HCT116 (cell line): ENCODE measurements at regions not wholly inside any gene's neighbourhood (a gene's known extent, or its start where the extent isn't known, plus 50 kb on each side); places are given as distances from the start of the nearest gene placed in this dataset.

ENCODE experiments used
- ATAC-seq: fragments of 200-7000 bp; cut with Tn5 transposase; 2 replicates; pipeline ENCODE4 v1.9.1; 2020; ENCODE audit warnings: mild to moderate bottlenecking, moderate library complexity
- BruUV-seq: library from RNA; stranded (reverse); fragments of 400-500 nt; replicated peaks from 2 replicates; lab custom pipeline; 2021; lab: Mats Ljungman, UMichigan
- CTCF ChIA-PET: fragments of 300-600 bp; sonication (Branson Sonifier 250); formaldehyde crosslinking; loops from one replicate; lab custom pipeline; 2021; ENCODE audit warnings: antibody characterized with exemption; lab: Charles Lee
- POLR2A ChIA-PET: fragments of 300-600, 350-600 bp; sonication (Branson Sonifier 250); formaldehyde crosslinking; loops from one replicate; lab custom pipeline; 2021; ENCODE audit warnings: antibody characterized with exemption; lab: Charles Lee
- RAD21 ChIA-PET, 2 experiments: fragments of 300-600 bp; sonication (Branson Sonifier 250); formaldehyde crosslinking; loops; one replicate each; lab custom pipeline; 2023; ENCODE audit warnings: low total read pairs in 2 of 2; ENCODE audit not compliant: uncharacterized antibody in 2 of 2, unreplicated experiment in 2 of 2, low non-redundant PET in 1 of 2; lab: Charles Lee
- DNase-seq: peaks from one replicate; pipeline ENCODE4 v3.0.0-alpha.2; 2010; ENCODE audit warnings: low read depth, low spot score
- H2AFZ ChIP-seq: fragments of 200-600 bp; shearing (Covaris generic), sonication (generic); 2 replicates; pipeline ENCODE4 v1.6.1; 2017; ENCODE audit warnings: low read depth, mixed run types, mixed read lengths, antibody characterized with exemption, low read length; ENCODE audit not compliant: poor library complexity, severe bottlenecking
- H3K27ac ChIP-seq: 2 replicates; pipeline ENCODE4 v1.5.1; 2012; ENCODE audit warnings: low read depth, low read length
- H3K27me3 ChIP-seq: fragments of 200-600 bp; sonication (generic); 2 replicates; pipeline ENCODE4 v1.6.1; 2016; ENCODE audit warnings: mixed run types, low read length, mixed read lengths; ENCODE audit not compliant: insufficient read depth
- H3K36me3 ChIP-seq, 2 experiments: fragments of 200-500 bp in 1 of 2; fragments of 200-600 bp in 1 of 2; sonication (Bioruptor generic) in 1 of 2; sonication (generic) in 1 of 2; 2 replicates each; pipeline versions ENCODE4 v1.5.1 to v1.6.1; 2014 to 2016; ENCODE audit warnings: low read length in 2 of 2, inconsistent platforms in 1 of 2, mixed read lengths in 1 of 2, mixed run types in 1 of 2; ENCODE audit not compliant: insufficient read depth in 2 of 2, control insufficient read depth in 1 of 2
- H3K4me1 ChIP-seq, 2 experiments: fragments of 200-600 bp in 1 of 2; sonication (generic) in 1 of 2; 2 replicates each; pipeline versions ENCODE4 v1.5.1 to v1.6.1; 2012 to 2017; ENCODE audit warnings: low read length in 2 of 2, inconsistent platforms in 1 of 2, mild to moderate bottlenecking in 1 of 2, mixed read lengths in 1 of 2, mixed run types in 1 of 2, moderate library complexity in 1 of 2; ENCODE audit not compliant: insufficient read depth in 2 of 2, control insufficient read depth in 1 of 2
- H3K4me2 ChIP-seq: fragments of 200-600 bp; sonication (generic); 2 replicates; pipeline ENCODE4 v1.6.1; 2017; ENCODE audit warnings: mixed run types, low read length, mixed read lengths
- H3K4me3 ChIP-seq, 2 experiments: fragments of 200-600 bp in 1 of 2; sonication (generic) in 1 of 2; replicated peaks in 1 of 2; 2 replicates each; pipeline ENCODE4 v1.5.1; 2011 to 2016; ENCODE audit warnings: low read length in 2 of 2, control low read depth in 1 of 2, low read depth in 1 of 2, mild to moderate bottlenecking in 1 of 2, mixed read lengths in 1 of 2, mixed run types in 1 of 2
- H3K79me2 ChIP-seq: fragments of 200-600 bp; sonication (generic); 2 replicates; pipeline ENCODE4 v1.6.1; 2017; ENCODE audit warnings: mild to moderate bottlenecking, mixed run types, low read length, moderate library complexity, mixed read lengths; ENCODE audit not compliant: insufficient read depth
- H3K9ac ChIP-seq: fragments of 200-600 bp; sonication (generic); 2 replicates; pipeline ENCODE4 v1.6.1; 2016; ENCODE audit warnings: low read length, mixed read lengths
- H3K9me2 ChIP-seq: fragments of 200-600 bp; sonication (generic), shearing (Covaris generic); 2 replicates; pipeline ENCODE4 v1.6.1; 2017; ENCODE audit warnings: mixed run types, mild to moderate bottlenecking, moderate library complexity; ENCODE audit not compliant: insufficient read depth
- H3K9me3 ChIP-seq, 2 experiments: fragments of 200-500 bp in 1 of 2; fragments of 200-600 bp in 1 of 2; sonication (Bioruptor generic) in 1 of 2; sonication (generic) in 1 of 2; 2 replicates each; pipeline ENCODE4 v1.6.1; 2014 to 2017; ENCODE audit warnings: low read length in 2 of 2, mixed read lengths in 2 of 2, inconsistent platforms in 1 of 2, low read depth in 1 of 2, mild to moderate bottlenecking in 1 of 2, mixed run types in 1 of 2, moderate library complexity in 1 of 2; ENCODE audit not compliant: control insufficient read depth in 1 of 2, insufficient read depth in 1 of 2
- H4K20me1 ChIP-seq: fragments of 200-600 bp; sonication (generic), shearing (Covaris generic); 2 replicates; pipeline ENCODE4 v1.6.1; 2017; ENCODE audit warnings: mixed run types, mild to moderate bottlenecking, moderate library complexity; ENCODE audit not compliant: insufficient read depth
- ATF3 ChIP-seq: IDR thresholded peaks from 2 replicates; pipeline ENCODE4 v1.6.1; 2012
- CEBPB ChIP-seq: IDR thresholded peaks from 2 replicates; pipeline ENCODE4 v1.6.1; 2012; ENCODE audit warnings: low read depth
- CTCF ChIP-seq, 3 experiments: fragments of 200-600 bp in 1 of 3; sonication (generic) in 1 of 3; IDR thresholded peaks in 2 of 3; conservative IDR thresholded peaks in 1 of 3; 2 replicates each; pipeline ENCODE4 v1.5.1; 2012 to 2017; ENCODE audit warnings: low read depth in 2 of 3, low read length in 2 of 3, antibody characterized with exemption in 1 of 3, borderline replicate concordance in 1 of 3, control low read depth in 1 of 3, mild to moderate bottlenecking in 1 of 3, mixed read lengths in 1 of 3, mixed run types in 1 of 3, moderate library complexity in 1 of 3; ENCODE audit not compliant: insufficient read depth in 1 of 3
- ELF1 ChIP-seq: IDR thresholded peaks from 2 replicates; pipeline ENCODE4 v1.6.1; 2012; ENCODE audit warnings: low read depth, borderline replicate concordance
- EZH2 ChIP-seq: fragments of 200-600 bp; sonication (generic); IDR thresholded peaks from 2 replicates; pipeline ENCODE4 v1.6.1; 2017; ENCODE audit warnings: antibody characterized with exemption, mixed run types
- EZH2phosphoT487 ChIP-seq: fragments of 200-600 bp; IDR thresholded peaks from 2 replicates; pipeline ENCODE4 v1.6.1; 2018; ENCODE audit warnings: antibody characterized with exemption, borderline replicate concordance
- FOSL1 ChIP-seq: IDR thresholded peaks from 2 replicates; pipeline ENCODE4 v1.6.1; 2012; ENCODE audit warnings: low read depth
- JUND ChIP-seq: IDR thresholded peaks from 2 replicates; pipeline ENCODE4 v1.6.1; 2012
- POLR2AphosphoS5 ChIP-seq: IDR thresholded peaks from 2 replicates; pipeline ENCODE4 v1.6.1; 2011; ENCODE audit warnings: mild to moderate bottlenecking, low read depth, low read length, moderate library complexity
- RAD21 ChIP-seq: IDR thresholded peaks from 2 replicates; pipeline ENCODE4 v1.6.1; 2012; ENCODE audit warnings: low read depth, mild to moderate bottlenecking
- SIN3A ChIP-seq: IDR thresholded peaks from 2 replicates; pipeline ENCODE4 v1.6.1; 2012; ENCODE audit warnings: low read depth
- SP1 ChIP-seq: IDR thresholded peaks from 2 replicates; pipeline ENCODE4 v1.6.1; 2012; ENCODE audit warnings: low read depth
- SRF ChIP-seq: IDR thresholded peaks from 2 replicates; pipeline ENCODE4 v1.6.1; 2012; ENCODE audit warnings: low read depth
- TCF7L2 ChIP-seq: IDR thresholded peaks from 2 replicates; pipeline ENCODE4 v1.7.0; 2011; ENCODE audit warnings: borderline replicate concordance, inconsistent platforms; ENCODE audit not compliant: insufficient read depth, insufficient read length; ENCODE audit errors: extremely low read depth
- YY1 ChIP-seq: IDR thresholded peaks from 2 replicates; pipeline ENCODE4 v1.6.1; 2011; ENCODE audit warnings: low read length, low read depth, moderate library complexity, mild to moderate bottlenecking; ENCODE audit not compliant: insufficient replicate concordance; ENCODE audit errors: extremely low read depth
- ZFX ChIP-seq: fragments of 450-650 bp; IDR thresholded peaks from 2 replicates; pipeline ENCODE4 v1.6.1; 2017
- ZNF274 ChIP-seq: fragments of 200-500 bp; sonication (Bioruptor generic); IDR thresholded peaks from 2 replicates; pipeline ENCODE4 v1.6.1; 2014; ENCODE audit warnings: mild to moderate bottlenecking, low read depth, low read length, inconsistent platforms
- intact Hi-C: fragments of 100-400 bp; cut with micrococcal nuclease; formaldehyde crosslinking; loops from 2 replicates; pipeline ENCODE4 v1.10.0; 2022
- TF ChIP-seq, protein P1 (sequence below): IDR thresholded peaks from 2 replicates; pipeline ENCODE4 v1.6.1; 2011; ENCODE audit warnings: mild to moderate bottlenecking, low read length, moderate library complexity; ENCODE audit not compliant: insufficient replicate concordance; ENCODE audit errors: extremely low read depth

DNA sequence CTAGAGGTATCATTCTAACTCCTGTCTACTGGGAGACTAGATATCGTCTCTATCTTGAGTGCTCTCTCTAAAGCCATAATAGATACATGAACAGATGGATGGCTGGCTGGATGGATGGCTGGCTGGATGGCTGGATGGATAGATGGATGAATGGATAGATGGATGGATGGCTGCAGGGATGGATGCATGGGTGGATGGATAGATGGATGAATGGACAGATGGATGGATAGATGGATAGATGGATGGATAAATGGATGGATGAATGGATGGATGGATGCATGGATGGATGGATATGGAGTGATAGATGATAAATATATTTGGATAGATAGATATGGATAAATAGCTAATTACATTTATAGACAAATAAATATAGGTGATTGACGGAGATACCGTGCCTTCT, 191.2 kb upstream of the KLF6 start:
- RAD21 ChIA-PET: no interaction called here
- TF ChIP-seq CEBPB (no peak), EZH2phosphoT487 (no peak), FOSL1 (no peak), JUND (no peak), EZH2 (no peak), SRF (no peak), ELF1 (no peak), RAD21 (no peak), ZNF274 (no peak), SP1 (no peak), SIN3A (no peak), YY1 (no peak), CTCF (IDR thresholded peaks at IDR 0.05 in 2 of 3, conservative IDR thresholded peaks at IDR 0.05 in 1 of 3; ENCODE audit: borderline replicate concordance in 1 of 3, insufficient read depth in 1 of 3, low read depth in 2 of 3, low read length in 2 of 3) (no peak), TCF7L2 (no peak), ZFX (no peak), ATF3 (no peak), POLR2AphosphoS5 (no peak)
- TF ChIP-seq, protein P1, sequence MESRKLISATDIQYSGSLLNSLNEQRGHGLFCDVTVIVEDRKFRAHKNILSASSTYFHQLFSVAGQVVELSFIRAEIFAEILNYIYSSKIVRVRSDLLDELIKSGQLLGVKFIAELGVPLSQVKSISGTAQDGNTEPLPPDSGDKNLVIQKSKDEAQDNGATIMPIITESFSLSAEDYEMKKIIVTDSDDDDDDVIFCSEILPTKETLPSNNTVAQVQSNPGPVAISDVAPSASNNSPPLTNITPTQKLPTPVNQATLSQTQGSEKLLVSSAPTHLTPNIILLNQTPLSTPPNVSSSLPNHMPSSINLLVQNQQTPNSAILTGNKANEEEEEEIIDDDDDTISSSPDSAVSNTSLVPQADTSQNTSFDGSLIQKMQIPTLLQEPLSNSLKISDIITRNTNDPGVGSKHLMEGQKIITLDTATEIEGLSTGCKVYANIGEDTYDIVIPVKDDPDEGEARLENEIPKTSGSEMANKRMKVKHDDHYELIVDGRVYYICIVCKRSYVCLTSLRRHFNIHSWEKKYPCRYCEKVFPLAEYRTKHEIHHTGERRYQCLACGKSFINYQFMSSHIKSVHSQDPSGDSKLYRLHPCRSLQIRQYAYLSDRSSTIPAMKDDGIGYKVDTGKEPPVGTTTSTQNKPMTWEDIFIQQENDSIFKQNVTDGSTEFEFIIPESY: no peak
- BruUV-seq: no TSS peak

More for the DNA sequence above, 191.2 kb upstream of the KLF6 start:
- intact Hi-C loops: no loop called here
- Histone ChIP-seq H3K4me3 (no peak overlapping the region), H3K9me2 (no peaks in the 10 kb centered on the region), H2AFZ (no peak overlapping the region), H3K27ac (no peak overlapping the region), H3K9me3 (no peaks in the 10 kb centered on the region), H4K20me1 (no peaks in the 10 kb centered on the region), H3K4me2 (no peak overlapping the region), H3K36me3 (no peaks in the 10 kb centered on the region), H3K4me1 (peaks cover 0 to 16% of the 10 kb centered on the region in 2 experiments; a peak in 2 of 4 replicates), H3K79me2 (no peaks in the 10 kb centered on the region), H3K9ac (no peak overlapping the region), H3K27me3 (no peaks in the 10 kb centered on the region)
- DNase-seq: no peak
- ChIA-PET CTCF (no interaction called here), POLR2A (no interaction called here)
- ATAC-seq: no peak
